Ammon's horn (tissue), 1 donor: ENCODE measurements at regions not wholly inside any gene's neighbourhood (a gene's known extent, or its start where the extent isn't known, plus 50 kb on each side); places are given as distances from the start of the nearest gene placed in this dataset.
"Not testable (repeated sequence)": the region's sequence is repeated elsewhere in the genome, so short reads cannot be mapped to it uniquely, and the experiment has no call there.

Experiments used
- DNase-seq: peaks from one replicate; pipeline ENCODE4 v3.0.0-alpha.2; 2016; ENCODE audit warnings: low spot score

DNA sequence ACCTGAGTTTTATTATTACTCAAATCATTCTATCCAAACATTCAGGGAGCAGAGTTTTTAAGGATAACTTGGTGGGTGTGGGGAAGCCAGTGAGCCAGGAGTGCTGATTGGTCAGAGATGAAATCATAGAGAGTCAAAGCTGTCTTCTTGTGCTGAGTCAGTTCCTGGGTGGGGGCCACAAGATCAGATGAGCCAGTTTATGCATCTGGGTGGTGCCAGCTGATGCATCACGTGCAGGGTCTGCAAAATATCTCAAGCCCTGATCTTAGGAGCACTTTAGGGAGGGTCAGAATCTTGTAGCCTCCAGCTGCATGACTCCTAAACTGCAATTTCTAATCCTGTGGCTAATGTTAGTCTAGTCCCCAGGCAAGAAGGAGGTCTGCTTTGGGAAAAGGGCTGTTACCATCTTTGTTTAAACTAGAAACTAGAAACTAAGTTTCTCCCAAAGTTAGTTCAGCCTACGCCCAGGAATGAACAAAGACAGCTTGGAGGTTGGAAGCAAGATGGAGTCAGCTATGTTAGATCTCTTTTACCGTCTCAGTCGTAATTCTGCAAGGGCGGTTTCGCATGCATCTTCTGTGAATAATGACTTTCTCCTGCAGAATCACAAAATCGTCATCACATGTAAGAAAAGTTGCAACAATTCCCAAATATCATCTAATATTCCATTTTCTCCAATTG is 97.5 kb downstream of the ZNF664 start:
- not testable (repeated sequence) for DNase-seq

GRCh38 chr12:124071075-124071443 is 98.0 kb downstream of the ZNF664 start:
- DNase-seq: no peak

DNA sequence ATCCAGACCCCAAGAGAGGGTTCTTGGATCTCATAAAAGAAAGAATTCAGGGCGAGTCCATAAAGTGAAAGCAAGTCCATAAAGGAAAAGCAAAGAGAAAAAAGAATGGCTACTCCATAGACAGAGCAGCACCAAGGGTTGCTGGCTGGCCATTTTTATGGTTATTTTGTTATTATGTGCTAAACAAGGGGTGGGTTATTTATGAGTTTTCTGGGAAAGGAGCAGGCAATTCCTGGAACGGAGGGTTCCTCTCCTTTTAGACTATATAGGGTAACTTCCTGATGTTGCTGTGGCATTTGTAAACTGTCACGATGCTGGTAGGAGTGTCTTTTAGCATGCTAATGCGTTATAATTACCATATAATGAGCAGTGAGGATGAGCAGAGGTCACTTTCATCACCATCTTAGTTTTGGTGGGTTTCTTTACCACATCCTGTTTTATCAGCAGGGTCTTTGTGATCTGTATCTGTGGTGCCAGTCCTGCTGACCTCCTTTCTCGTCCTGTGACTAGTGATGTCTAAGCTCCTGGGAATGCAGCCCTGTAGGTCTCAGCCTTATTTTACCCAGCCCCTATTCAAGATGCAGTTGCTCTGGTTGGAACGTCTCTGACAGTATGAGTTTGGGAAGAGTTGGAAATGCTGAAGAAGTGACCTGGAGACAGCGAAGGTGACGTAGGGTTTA is 100.5 kb downstream of the ZNF664 start:
- DNase-seq: no peak

DNA sequence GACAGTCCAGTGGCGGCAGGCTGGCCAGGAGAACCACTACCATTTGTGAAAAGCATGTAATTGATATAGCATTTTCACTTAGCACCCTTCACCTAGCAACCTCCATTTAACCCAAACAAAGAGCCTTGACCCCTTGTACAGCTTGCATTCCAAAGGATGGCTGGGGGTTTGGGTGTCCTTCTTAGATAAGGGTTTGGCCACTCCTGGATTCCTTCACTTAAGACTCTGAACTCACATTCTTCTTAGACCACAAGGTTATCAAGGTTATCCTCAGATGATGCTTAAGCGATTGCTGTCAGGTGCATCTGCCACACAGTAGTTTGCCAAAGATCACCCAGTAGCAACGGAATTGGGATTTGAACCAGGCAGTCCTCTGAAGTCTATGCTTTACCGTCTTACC is 102.8 kb downstream of the ZNF664 start:
- no peak for DNase-seq

GRCh38 chr12:124077701-124078100 is 104.7 kb downstream of the ZNF664 start:
- DNase-seq: no peak

DNA sequence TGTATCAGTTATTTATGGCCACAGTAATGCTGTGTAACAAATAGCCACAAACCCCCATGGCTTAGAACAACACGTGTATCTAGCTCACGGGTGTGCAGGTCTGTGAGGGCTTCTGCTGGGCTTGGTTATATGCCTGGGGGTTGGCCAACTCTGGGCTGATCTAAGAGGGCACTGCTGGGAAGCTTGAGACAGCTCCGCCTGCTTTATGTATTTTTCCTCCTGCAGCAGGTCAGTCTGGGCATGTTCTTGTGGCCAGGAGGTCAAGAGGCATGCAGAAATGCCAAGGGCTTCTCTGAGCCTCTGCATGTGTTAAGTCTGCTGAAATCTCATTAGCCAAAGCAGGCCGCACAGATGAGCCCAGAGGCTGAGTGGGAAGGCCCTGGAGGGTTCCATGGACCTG is 105.8 kb downstream of the ZNF664 start:
- no peak for DNase-seq

DNA sequence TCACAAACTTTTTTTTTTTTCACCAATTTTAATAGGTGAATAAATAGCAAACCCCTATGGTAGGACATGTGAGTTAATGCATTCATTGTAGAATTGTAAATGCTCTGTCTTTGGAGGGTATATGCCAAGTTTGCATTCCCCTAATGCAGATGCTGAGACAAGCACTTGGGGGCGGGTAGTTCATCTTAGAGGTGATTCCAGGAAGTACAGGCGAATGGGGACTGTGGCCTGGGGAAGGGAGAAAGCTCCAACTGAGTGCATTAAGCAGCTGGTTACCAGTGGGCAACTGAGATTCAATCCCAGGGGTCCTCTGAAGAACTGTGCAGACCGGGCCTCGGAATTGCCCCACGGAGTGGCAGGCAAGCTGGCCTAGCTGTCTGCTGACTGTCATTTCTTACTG is 107.6 kb downstream of the ZNF664 start:
- no peak for DNase-seq

- no peak for DNase-seq
Measured at GRCh38 chr12:124082012-124082411, 109.0 kb downstream of the ZNF664 start.

DNA sequence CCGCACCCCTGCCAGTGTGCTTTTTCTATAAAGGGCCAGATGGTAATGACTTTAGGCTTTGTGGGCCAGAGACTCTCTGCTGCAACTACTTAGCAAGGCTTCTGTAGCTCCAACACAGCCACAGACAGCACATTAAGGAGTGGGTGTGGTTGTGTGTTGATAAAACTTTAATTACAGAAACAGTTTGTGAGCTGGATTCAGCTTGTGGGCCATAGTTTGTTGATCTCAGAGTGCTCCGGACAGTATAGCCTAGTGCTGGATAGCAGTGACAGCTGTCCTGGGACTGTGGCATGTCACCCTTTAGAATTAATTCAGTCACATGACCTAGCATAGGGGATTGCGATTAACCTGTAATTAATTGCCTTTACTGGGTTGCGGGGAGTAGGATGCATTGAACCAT is 109.7 kb downstream of the ZNF664 start:
- DNase-seq: no peak

DNA sequence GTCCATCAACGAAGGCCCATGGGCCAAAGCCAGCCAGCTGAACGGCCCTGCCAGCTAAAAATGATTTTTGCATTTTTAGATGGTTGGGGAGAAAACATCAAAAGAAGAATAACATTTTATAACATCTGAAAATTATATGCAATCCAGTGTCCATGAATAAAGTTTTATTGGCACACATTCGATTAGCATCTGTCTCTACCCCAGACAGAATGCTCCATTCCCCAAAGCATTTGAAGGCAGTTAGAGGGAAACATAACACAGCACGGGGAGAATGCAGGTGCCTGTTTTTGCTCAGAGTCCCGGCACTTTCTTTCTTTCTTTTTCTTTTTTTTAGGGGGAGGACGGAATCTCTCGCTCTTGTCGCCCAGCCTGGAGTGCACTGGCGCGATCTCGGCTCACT is 110.7 kb downstream of the ZNF664 start:
- DNase-seq: no peak

DNA sequence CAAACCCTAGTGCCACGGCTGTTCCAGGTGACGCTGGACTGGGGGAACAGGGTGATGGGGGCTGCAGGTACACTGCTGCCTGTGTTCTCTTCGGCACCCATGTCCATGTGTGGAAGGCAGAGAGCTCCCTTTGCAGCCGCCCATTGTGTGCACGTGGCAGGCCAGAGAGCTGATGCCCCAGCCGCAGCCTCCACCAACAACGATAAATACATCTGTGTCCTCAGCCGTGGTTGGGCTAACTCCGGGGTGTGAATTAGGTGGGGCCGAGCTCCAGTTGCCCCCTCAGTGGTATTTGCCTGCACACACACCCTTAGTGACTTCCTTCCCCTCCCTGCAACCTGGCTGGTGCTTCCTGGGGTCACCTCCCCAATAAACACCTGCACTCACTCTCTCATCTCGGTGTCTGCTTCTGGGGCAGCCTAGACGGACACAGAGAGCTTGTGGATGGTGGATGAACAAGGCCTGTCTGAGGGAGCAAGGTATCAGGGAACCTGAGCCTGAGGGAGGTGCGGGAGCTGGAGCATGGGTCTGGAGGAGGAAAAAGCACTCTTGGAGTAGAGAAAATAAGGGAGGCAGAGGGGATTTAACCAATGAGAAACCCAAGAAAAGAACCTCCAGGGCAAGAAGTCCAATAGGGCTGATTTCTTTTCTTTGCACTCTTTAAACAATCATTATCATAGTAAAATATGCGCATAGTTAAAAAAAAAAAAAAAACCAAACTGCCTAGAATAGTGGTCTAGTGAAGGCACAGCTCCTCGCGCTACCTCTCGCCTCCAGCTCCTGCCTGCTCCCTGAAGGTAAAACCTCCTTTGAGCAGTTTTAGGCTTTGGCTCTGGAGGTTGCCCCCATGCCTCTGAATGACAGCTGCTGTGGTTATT is 112.6 kb downstream of the ZNF664 start:
- DNase-seq: no peak

- DNase-seq: no peak
Measured at GRCh38 chr12:124086299-124086898, 113.4 kb downstream of the ZNF664 start.

- DNase-seq: no peak
Measured at GRCh38 chr12:124087266-124088051, 114.4 kb downstream of the ZNF664 start.

DNA sequence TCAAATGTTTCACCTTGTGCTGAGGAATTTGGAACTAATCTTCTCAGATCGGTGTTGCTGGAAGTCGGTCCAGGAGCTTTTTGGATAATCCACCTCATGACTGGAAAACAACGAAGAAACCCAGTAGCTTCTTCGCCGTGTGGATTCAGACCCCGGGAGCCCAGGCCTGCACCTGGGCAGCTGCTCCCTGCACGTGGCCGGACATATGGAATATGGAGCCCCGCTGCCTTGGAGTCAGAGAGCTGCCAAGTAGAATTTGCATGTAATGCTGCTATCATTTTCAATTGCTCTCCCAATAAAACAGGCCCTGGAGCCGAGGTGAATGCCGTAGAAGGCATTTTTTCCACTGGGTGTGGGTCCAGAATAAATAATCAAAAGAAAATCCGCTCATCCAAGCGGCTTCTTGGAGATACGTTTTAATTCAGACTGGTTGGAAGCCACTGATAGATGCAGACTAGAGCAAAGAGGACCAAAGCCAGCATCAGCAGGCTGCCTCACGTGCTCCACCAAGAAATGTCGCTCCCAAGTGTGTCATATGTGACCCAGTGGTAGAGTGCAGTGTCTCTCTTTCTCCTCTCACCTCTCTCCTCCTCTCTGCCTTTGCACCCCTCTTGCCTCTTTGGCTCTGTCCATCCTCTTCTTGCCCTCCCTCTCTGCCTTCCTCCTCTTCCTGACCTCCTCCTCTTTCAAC is 115.3 kb downstream of the ZNF664 start:
- DNase-seq: no peak

DNA sequence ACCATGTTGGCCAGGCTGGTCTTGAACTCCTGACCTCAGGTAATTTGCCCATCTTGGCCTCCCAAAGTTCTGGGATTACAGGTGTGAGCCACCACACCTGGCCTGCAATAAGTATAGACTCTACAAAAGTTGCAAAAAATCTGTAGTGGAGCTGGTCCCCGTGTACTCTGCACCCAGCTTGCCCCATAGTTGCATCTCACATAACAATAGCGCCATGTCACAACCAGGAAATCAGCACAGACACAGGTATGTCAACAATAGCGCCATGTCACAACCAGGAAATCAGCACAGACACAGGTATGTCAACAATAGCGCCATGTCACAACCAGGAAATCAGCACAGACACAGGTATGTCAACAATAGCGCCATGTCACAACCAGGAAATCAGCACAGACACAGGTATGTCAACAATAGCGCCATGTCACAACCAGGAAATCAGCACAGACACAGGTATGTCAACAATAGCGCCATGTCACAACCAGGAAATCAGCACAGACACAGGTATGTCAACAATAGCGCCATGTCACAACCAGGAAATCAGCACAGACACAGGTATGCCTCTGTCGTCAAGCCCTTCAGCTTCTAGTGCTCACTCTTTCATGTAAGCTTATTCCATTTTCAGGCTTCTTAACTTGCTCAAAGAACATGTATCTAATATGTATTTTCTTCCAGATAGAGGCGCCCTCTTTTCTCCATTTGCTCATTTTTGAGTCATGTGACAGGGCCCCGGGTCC is 116.3 kb downstream of the ZNF664 start:
- not testable (repeated sequence) for DNase-seq

DNA sequence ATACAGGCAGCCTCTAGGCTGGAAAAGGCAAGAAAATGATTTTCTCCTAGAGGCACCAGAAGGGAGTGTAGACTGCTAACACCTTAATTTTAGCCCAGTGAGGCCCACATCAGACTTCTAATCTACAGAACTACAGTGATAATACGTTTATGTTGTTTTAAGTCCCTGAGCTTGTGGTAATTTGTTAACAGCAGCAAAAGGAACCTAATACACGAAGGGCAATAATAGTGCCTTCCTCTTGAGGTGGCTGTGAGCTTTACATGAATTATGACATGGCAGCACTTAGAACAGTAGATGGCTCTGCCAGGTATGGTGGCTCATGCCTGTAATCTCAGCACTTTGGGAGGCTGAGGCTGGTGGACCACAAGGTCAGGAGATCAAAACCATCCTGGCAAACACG is 118.8 kb downstream of the ZNF664 start:
- no peak for DNase-seq

- DNase-seq: not testable (repeated sequence)
Measured at GRCh38 chr12:124092532-124092931, 119.5 kb downstream of the ZNF664 start.

GRCh38 chr12:124093297-124093696 is 120.3 kb downstream of the ZNF664 start:
- no peak for DNase-seq

- DNase-seq: no peak
Measured at GRCh38 chr12:124094188-124094587, 121.2 kb downstream of the ZNF664 start.

DNA sequence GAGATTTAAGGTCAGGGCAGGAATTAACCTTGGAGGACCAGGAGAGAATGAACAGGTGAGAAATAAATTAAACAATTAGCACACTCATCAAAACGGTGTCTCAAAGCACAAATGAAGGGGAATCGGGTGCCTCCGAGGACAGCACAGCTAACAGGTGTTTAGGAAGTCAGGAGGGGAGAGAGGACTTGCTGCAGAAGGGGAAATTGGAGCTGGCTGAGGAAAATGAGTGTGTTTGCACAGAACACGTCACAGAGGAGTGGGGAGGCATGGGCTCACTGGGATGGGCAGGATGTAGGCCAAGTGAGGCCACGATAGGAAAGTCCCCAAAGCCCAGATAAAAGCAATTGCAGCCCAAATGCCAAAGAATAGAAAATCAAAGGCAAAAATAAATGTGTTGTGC is 121.7 kb downstream of the ZNF664 start:
- DNase-seq: no peak
